HCT116 (cell line): ENCODE measurements at regions not wholly inside any gene's neighbourhood (a gene's known extent, or its start where the extent isn't known, plus 50 kb on each side); places are given as distances from the start of the nearest gene placed in this dataset.

Experiments used
- ATF3 ChIP-seq: IDR thresholded peaks from 2 replicates; pipeline ENCODE4 v1.6.1; 2012
- CTCF ChIP-seq, 3 experiments: fragments of 200-600 bp in 1 of 3; sonication (generic) in 1 of 3; IDR thresholded peaks in 2 of 3; conservative IDR thresholded peaks in 1 of 3; 2 replicates each; pipeline ENCODE4 v1.5.1; 2012 to 2017; ENCODE audit warnings: low read depth in 2 of 3, low read length in 2 of 3, antibody characterized with exemption in 1 of 3, borderline replicate concordance in 1 of 3, control low read depth in 1 of 3, mild to moderate bottlenecking in 1 of 3, mixed read lengths in 1 of 3, mixed run types in 1 of 3, moderate library complexity in 1 of 3; ENCODE audit not compliant: insufficient read depth in 1 of 3
- EZH2 ChIP-seq: fragments of 200-600 bp; sonication (generic); IDR thresholded peaks from 2 replicates; pipeline ENCODE4 v1.6.1; 2017; ENCODE audit warnings: antibody characterized with exemption, mixed run types
- EZH2phosphoT487 ChIP-seq: fragments of 200-600 bp; IDR thresholded peaks from 2 replicates; pipeline ENCODE4 v1.6.1; 2018; ENCODE audit warnings: antibody characterized with exemption, borderline replicate concordance
- FOSL1 ChIP-seq: IDR thresholded peaks from 2 replicates; pipeline ENCODE4 v1.6.1; 2012; ENCODE audit warnings: low read depth
- POLR2A ChIP-seq: IDR thresholded peaks from 2 replicates; pipeline ENCODE4 v1.7.0; 2011; ENCODE audit warnings: borderline replicate concordance; ENCODE audit not compliant: insufficient read depth, insufficient read length; ENCODE audit errors: extremely low read depth
- POLR2AphosphoS5 ChIP-seq: IDR thresholded peaks from 2 replicates; pipeline ENCODE4 v1.6.1; 2011; ENCODE audit warnings: mild to moderate bottlenecking, low read depth, low read length, moderate library complexity
- SP1 ChIP-seq: IDR thresholded peaks from 2 replicates; pipeline ENCODE4 v1.6.1; 2012; ENCODE audit warnings: low read depth
- SRF ChIP-seq: IDR thresholded peaks from 2 replicates; pipeline ENCODE4 v1.6.1; 2012; ENCODE audit warnings: low read depth
- YY1 ChIP-seq: IDR thresholded peaks from 2 replicates; pipeline ENCODE4 v1.6.1; 2011; ENCODE audit warnings: low read length, low read depth, moderate library complexity, mild to moderate bottlenecking; ENCODE audit not compliant: insufficient replicate concordance; ENCODE audit errors: extremely low read depth
- TF ChIP-seq, protein P1 (sequence below): IDR thresholded peaks from 2 replicates; pipeline ENCODE4 v1.6.1; 2012

- no peak for TF ChIP-seq CTCF (IDR thresholded peaks at IDR 0.05 in 2 of 3, conservative IDR thresholded peaks at IDR 0.05 in 1 of 3; ENCODE audit: borderline replicate concordance in 1 of 3, insufficient read depth in 1 of 3, low read depth in 2 of 3, low read length in 2 of 3)
- TF ChIP-seq ATF3: no peak
- no peak for TF ChIP-seq EZH2
- TF ChIP-seq, protein P1, sequence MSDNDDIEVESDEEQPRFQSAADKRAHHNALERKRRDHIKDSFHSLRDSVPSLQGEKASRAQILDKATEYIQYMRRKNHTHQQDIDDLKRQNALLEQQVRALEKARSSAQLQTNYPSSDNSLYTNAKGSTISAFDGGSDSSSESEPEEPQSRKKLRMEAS: no peak
- TF ChIP-seq SP1: no peak
- no peak for TF ChIP-seq POLR2A
- TF ChIP-seq SRF: no peak
- no peak for TF ChIP-seq POLR2AphosphoS5
- no peak for TF ChIP-seq FOSL1
- TF ChIP-seq YY1: no peak
- TF ChIP-seq EZH2phosphoT487: no peak
Measured at GRCh38 chr16:86697715-86698114, 119.4 kb downstream of the FOXL1 start.
